HepG2 (cell line): ENCODE measurements at regions not wholly inside any gene's neighbourhood (a gene's known extent, or its start where the extent isn't known, plus 50 kb on each side); places are given as distances from the start of the nearest gene placed in this dataset.

Experiments
- ATAC-seq: fragments of 200-7000 bp; cut with Tn5 transposase; 3 replicates; pipeline ENCODE4 v1.9.1; 2020; ENCODE audit warnings: mild to moderate bottlenecking, moderate library complexity
- BruUV-seq: library from RNA; stranded (reverse); fragments of 400-500 nt; replicated peaks from 2 replicates; lab custom pipeline; 2021; lab: Mats Ljungman, UMichigan
- CTCF ChIA-PET: fragments of 300-600 bp; formaldehyde crosslinking; extraction: SDS; loops from one replicate; lab custom pipeline; 2021; ENCODE audit warnings: low total read pairs, inconsistent platforms, low intra/inter-chr PET ratio; lab: Yijun Ruan, JAX
- POLR2A ChIA-PET: fragments of 350-600 bp; sonication (Branson Sonifier 250); formaldehyde crosslinking; loops from one replicate; lab custom pipeline; 2020; ENCODE audit warnings: antibody characterized with exemption, inconsistent platforms; lab: Yijun Ruan, JAX
- DNase-seq: peaks from one replicate; pipeline ENCODE4 v3.0.0-alpha.2; 2015; ENCODE audit warnings: low spot score
- FAIRE-seq: peaks from 3 replicates; lab custom pipeline; 2011; peaks lifted over from hg19 to GRCh38; lab: Jason Lieb, UNC
- H2AFZ ChIP-seq: one replicate; pipeline ENCODE4 v1.6.1; 2011; ENCODE audit warnings: low read length, inconsistent platforms
- H3K27ac ChIP-seq: fragments of 300-600 bp; 3 replicates; pipeline ENCODE4 v1.8.0; 2011; ENCODE audit warnings: mixed run types, mild to moderate bottlenecking, mixed read lengths, low read length, inconsistent platforms; ENCODE audit not compliant: insufficient read depth; ENCODE audit errors: extremely low read length
- H3K27me3 ChIP-seq, 2 experiments: fragments of 200-600 bp in 1 of 2; 2 replicates in 1 of 2; 3 replicates in 1 of 2; pipeline versions ENCODE4 v1.6.0 to v1.8.0; 2011; ENCODE audit warnings: low read length in 2 of 2, mild to moderate bottlenecking in 2 of 2, moderate library complexity in 2 of 2, inconsistent platforms in 1 of 2; ENCODE audit not compliant: insufficient read depth in 2 of 2, control insufficient read depth in 1 of 2
- H3K36me3 ChIP-seq, 2 experiments: fragments of 200-600 bp in 1 of 2; replicated peaks in 1 of 2; 2 replicates in 1 of 2; 3 replicates in 1 of 2; pipeline versions ENCODE4 v1.5.1 to v1.8.0; 2011; ENCODE audit warnings: low read length in 2 of 2, inconsistent platforms in 1 of 2; ENCODE audit not compliant: insufficient read depth in 2 of 2, control insufficient read depth in 1 of 2
- H3K4me1 ChIP-seq: 2 replicates; pipeline ENCODE4 v1.5.1; 2012; ENCODE audit warnings: low read length, inconsistent platforms; ENCODE audit not compliant: insufficient read depth
- H3K4me2 ChIP-seq: 2 replicates; pipeline ENCODE4 v1.6.0; 2011; ENCODE audit warnings: low read depth, low read length, inconsistent platforms
- H3K4me3 ChIP-seq, 3 experiments: fragments of 200-600 bp in 1 of 3; sonication (generic), shearing (Covaris generic) in 1 of 3; replicated peaks in 1 of 3; 2 replicates each; pipeline ENCODE4 v1.5.1; 2011 to 2016; ENCODE audit warnings: low read length in 3 of 3, inconsistent platforms in 2 of 3, low read depth in 2 of 3, mild to moderate bottlenecking in 2 of 3, control low read depth in 1 of 3, mixed read lengths in 1 of 3; ENCODE audit not compliant: insufficient read depth in 1 of 3
- H3K79me2 ChIP-seq: one replicate; pipeline ENCODE4 v1.6.1; 2011; ENCODE audit warnings: low read length, inconsistent platforms; ENCODE audit not compliant: insufficient read depth
- H3K9ac ChIP-seq: 2 replicates; pipeline ENCODE4 v1.6.0; 2011; ENCODE audit warnings: mild to moderate bottlenecking, low read depth, low read length, inconsistent platforms; ENCODE audit not compliant: insufficient read depth
- H3K9me3 ChIP-seq: 2 replicates; pipeline ENCODE4 v1.5.1; 2012; ENCODE audit warnings: mild to moderate bottlenecking, low read length
- H4K20me1 ChIP-seq: 2 replicates; pipeline ENCODE4 v1.6.0; 2011; ENCODE audit warnings: inconsistent platforms, mild to moderate bottlenecking, low read length, moderate library complexity; ENCODE audit not compliant: insufficient read depth
- ATF6 ChIP-seq: sonication (generic); formaldehyde crosslinking; conservative IDR thresholded peaks from 2 replicates; pipeline ENCODE4 v1.4.0; 2020; ENCODE audit warnings: missing genetic modification reagents
- CAMTA2 ChIP-seq: sonication (generic); formaldehyde crosslinking; IDR thresholded peaks from 2 replicates; pipeline ENCODE4 v1.4.0; 2020; ENCODE audit warnings: mild to moderate bottlenecking, missing genetic modification reagents, borderline replicate concordance
- ZBTB33 ChIP-seq: sonication (generic); formaldehyde crosslinking; IDR thresholded peaks from 2 replicates; pipeline ENCODE4 v1.4.0; 2020; ENCODE audit warnings: missing genetic modification reagents
- ZBTB4 ChIP-seq: sonication (generic); formaldehyde crosslinking; IDR thresholded peaks from 2 replicates; pipeline ENCODE4 v1.4.0; 2020; ENCODE audit warnings: missing genetic modification reagents, mild to moderate bottlenecking, borderline replicate concordance
- ZBTB44 ChIP-seq: sonication (generic); formaldehyde crosslinking; IDR thresholded peaks from 2 replicates; pipeline ENCODE4 v1.4.0; 2020; ENCODE audit warnings: missing genetic modification reagents
- ZNF331 ChIP-seq: sonication (generic); formaldehyde crosslinking; IDR thresholded peaks from 2 replicates; pipeline ENCODE4 v1.4.0; 2020; ENCODE audit warnings: missing genetic modification reagents
- ZNF530 ChIP-seq: sonication (generic); formaldehyde crosslinking; IDR thresholded peaks from 2 replicates; pipeline ENCODE4 v1.5.0; 2020; ENCODE audit warnings: low read depth, mild to moderate bottlenecking, missing genetic modification reagents
- ZNF562 ChIP-seq: sonication (generic); formaldehyde crosslinking; IDR thresholded peaks from 2 replicates; pipeline ENCODE4 v1.8.0; 2022; ENCODE audit warnings: missing genetic modification reagents, borderline replicate concordance
- ZNF639 ChIP-seq: conservative IDR thresholded peaks from 2 replicates; pipeline ENCODE4 v1.6.1; 2018; ENCODE audit warnings: missing genetic modification reagents
- ZNF703 ChIP-seq: sonication (generic); formaldehyde crosslinking; IDR thresholded peaks from 2 replicates; pipeline ENCODE4 v1.5.1; 2020; ENCODE audit warnings: missing genetic modification reagents, mild to moderate bottlenecking, moderate library complexity, borderline replicate concordance
- WGBS: methylation state at CpG from one replicate; pipeline ENCODE4 v1.1.6; 2017; ENCODE audit warnings: low lambda C conversion rate; 5-methylcytosine and 5-hydroxymethylcytosine counted together
- in situ Hi-C: cut with HindIII; loops from 2 replicates; pipeline ENCODE4 v1.10.0; 2017; ENCODE audit warnings: low pct_unique_long_range_greater_than_20kb; ENCODE audit not compliant: extremely low pct_ligation_motif_present
- intact Hi-C: fragments of 100-400 bp; cut with micrococcal nuclease; formaldehyde crosslinking; loops from one replicate; pipeline ENCODE4 v1.10.0; 2022; ENCODE audit not compliant: unreplicated experiment

- intact Hi-C loops, result no loop called here
- ChIA-PET CTCF (no interaction called here), POLR2A (no interaction called here)
- FAIRE-seq (no peak), DNase-seq (no peak), ATAC-seq (no peak)
- H3K9ac ChIP-seq, result no peak overlapping the region
- 21% methylated on average over 7 of the region's 13 CpGs for WGBS
- no peak overlapping the region for H3K4me2 ChIP-seq
- peaks cover 2 to 21% of the 10 kb centered on the region in 2 experiments; a peak in 2 of 5 replicates for H3K27me3 ChIP-seq
- H3K4me3 ChIP-seq, result no peak overlapping the region
- no peak overlapping the region for H2AFZ ChIP-seq
- no peak overlapping the region for H3K27ac ChIP-seq
- H3K36me3 ChIP-seq, result no peaks in the 10 kb centered on the region
- no peaks in the 10 kb centered on the region for H3K4me1 ChIP-seq
- no peaks in the 10 kb centered on the region for H3K9me3 ChIP-seq
- H3K79me2 ChIP-seq, result no peaks in the 10 kb centered on the region
- BruUV-seq, result no TSS peak
- in situ Hi-C loops, result no loop called here
- H4K20me1 ChIP-seq, result no peaks in the 10 kb centered on the region
- TF ChIP-seq ZNF639 (CRISPR knock-in tag) (no peak), ZNF331 (CRISPR knock-in tag) (no peak), ATF6 (no peak), ZBTB33 (CRISPR knock-in tag) (no peak), ZBTB44 (no peak), ZNF530 (no peak), CAMTA2 (CRISPR knock-in tag) (no peak), ZNF562 (CRISPR knock-in tag) (no peak), ZNF703 (CRISPR knock-in tag) (no peak), ZBTB4 (CRISPR knock-in tag) (no peak)
Observed at GRCh38 chrX:485368-485767, 98.7 kb upstream of the PPP2R3B start.
